OCI-LY1 (cell line): ENCODE measurements at regions not wholly inside any gene's neighbourhood (a gene's known extent, or its start where the extent isn't known, plus 50 kb on each side); places are given as distances from the start of the nearest gene placed in this dataset.

ENCODE experiments used
- EZH2 ChIP-seq: fragments of 200-600 bp; sonication (generic), shearing (Covaris generic); IDR thresholded peaks from 2 replicates; pipeline ENCODE4 v1.8.0; 2017; ENCODE audit warnings: borderline replicate concordance, mixed run types, mild to moderate bottlenecking, antibody characterized with exemption, low read length, moderate library complexity, mixed read lengths
- TF ChIP-seq, protein P1 (sequence below): fragments of 200-600 bp; sonication (generic), shearing (Covaris generic); IDR thresholded peaks from 2 replicates; pipeline ENCODE4 v1.5.1; 2017; ENCODE audit warnings: mild to moderate bottlenecking, antibody characterized with exemption, low read length, moderate library complexity, mixed read lengths

DNA sequence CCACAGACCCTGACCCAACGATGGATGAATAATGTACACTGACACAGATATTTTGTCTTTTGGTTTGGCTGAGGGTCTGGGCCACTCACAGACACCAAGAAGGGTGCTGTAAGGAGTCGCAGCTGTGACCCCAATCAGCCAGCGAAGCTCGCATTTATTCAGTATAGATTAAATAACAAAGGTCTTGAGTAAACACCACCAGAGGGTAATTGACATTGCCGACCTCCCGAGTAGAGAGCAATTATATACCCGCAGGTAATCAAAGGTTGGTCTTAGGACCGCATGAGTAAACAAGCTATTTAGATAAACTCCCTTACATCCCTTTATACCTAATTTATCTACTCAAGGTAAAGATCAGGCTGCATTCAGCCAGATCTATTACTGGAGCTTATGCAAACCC is 297.1 kb downstream of the ADAM29 start:
- TF ChIP-seq, protein P1, sequence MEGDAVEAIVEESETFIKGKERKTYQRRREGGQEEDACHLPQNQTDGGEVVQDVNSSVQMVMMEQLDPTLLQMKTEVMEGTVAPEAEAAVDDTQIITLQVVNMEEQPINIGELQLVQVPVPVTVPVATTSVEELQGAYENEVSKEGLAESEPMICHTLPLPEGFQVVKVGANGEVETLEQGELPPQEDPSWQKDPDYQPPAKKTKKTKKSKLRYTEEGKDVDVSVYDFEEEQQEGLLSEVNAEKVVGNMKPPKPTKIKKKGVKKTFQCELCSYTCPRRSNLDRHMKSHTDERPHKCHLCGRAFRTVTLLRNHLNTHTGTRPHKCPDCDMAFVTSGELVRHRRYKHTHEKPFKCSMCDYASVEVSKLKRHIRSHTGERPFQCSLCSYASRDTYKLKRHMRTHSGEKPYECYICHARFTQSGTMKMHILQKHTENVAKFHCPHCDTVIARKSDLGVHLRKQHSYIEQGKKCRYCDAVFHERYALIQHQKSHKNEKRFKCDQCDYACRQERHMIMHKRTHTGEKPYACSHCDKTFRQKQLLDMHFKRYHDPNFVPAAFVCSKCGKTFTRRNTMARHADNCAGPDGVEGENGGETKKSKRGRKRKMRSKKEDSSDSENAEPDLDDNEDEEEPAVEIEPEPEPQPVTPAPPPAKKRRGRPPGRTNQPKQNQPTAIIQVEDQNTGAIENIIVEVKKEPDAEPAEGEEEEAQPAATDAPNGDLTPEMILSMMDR = no peak
- TF ChIP-seq EZH2 = no peak
